ENCODE measurements at regions not wholly inside any gene's neighbourhood (a gene's known extent, or its start where the extent isn't known, plus 50 kb on each side); places are given as distances from the start of the nearest gene placed in this dataset.
"Not testable (repeated sequence)": the region's sequence is repeated elsewhere in the genome, so short reads cannot be mapped to it uniquely, and the experiment has no call there.

GRCh38 chr2:8138923-8139667 lies 542.8 kb upstream of the ID2 start:
- no peak for DNase-seq

DNA sequence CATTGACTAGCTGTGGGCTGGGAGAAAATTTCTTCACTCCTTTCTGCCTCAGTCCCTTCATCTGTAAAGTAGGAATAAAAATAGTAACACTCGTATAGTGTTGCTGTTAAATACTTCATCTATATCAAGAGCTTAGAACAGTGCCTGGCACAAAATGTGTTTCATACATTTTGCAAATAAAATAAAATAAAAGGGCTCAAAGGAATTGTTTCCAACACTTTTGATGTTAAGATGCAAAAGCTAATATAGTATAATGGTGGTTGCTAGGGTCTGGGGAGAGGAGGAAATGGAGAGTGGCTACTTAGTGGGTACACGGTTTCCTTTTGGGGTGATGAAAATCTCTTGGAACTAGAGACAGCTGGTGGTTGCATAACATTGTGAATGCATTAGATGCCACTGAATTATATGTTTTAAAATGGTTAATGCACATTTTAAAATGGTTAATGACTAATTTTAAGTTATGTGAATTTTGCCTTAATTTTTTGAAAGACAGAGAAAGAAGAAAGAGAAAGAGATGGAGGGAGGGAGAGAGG lies 542.1 kb upstream of the ID2 start:
- no peak for DNase-seq

DNA sequence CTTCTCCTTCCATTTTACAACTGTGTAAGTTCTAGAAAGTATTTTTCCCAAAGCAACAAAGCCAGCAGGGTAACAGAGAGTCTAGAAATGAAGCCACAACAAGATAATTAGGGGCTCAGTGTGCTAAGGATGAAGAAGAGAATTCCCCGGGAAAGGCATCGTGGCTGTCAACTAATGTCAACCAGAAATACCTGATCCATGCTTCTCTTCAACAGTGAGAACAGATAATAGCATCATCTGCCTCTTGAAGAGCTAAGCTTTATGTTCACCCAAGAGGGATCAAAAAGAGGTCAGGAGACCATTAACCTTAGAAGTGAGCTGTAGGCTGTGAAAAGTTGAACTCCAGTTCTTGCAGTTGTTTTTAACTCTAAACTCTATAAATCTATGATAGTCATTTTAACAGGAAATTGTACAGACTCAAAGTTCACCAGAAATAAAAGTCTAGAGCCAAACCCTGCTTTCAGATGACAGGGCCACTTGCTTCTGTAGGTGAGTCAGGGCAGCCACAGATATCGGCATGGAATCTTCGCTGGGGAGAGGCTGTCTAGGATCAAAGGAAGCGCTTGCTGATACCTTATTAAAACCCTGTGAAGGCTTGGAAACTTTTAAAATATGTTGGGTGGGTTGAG lies 540.7 kb upstream of the ID2 start:
- DNase-seq: no peak

DNA sequence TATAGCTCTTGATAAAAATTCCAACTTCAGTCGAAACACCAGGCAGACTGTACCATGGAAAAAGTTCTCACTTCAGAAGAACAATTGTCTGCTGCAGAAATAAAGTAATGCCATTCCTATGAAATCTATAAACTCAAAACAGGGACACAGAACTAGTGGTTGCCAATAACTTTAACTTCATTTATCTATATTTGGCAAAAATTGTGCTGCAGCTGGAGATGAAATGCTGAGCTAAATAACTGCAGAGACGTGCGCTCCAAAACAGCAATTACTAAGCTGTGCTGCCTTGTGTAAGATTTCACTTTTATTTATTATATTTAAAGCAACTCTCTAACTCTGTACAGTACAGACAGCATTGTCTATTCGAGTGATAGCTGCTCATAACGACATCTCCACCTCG lies 540.1 kb upstream of the ID2 start:
- DNase-seq: no peak

DNA sequence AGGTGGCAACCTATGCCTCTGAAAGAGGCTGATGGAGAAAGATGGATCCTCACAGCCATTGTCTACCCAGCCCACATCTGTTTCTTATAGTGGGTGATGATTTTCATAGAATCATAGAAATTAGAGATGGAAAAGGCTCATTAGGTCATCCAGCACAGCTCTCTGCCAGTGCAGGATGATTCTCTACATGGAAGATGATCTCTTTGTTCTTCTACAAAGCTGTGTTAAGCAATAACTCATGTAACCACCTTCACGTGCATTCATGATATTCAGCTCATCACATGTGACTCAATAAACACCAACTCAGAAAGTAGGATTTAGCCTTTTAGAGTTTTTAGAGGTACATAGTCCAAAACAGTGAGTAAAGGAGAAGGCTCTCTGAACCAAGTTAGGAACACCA lies 539.4 kb upstream of the ID2 start:
- no peak for DNase-seq

DNA sequence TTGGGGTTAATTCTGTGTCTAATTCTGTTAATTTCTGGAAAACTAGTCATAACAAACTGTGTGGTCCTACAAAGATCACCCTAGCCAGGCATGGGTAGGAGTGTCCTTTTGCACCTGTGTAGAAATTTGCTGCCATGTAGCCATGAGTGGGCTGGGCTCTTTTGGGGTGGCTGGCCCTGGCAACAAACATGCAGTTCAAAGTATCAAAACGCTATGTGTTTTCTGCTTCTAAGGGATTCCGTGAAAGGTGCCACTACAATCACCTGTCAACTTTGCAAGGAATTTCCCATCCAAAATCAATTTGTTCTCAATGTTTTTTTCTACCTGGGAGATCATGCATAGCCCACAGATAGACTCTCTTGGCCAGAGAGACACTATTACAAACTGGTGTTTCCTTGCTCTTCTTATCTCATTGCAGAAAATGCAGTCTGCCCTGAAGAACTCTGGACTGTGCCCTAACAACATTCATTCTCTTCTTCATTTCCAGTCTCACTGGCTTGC lies 537.7 kb upstream of the ID2 start:
- no peak for DNase-seq

GRCh38 chr2:8144785-8145184 lies 537.1 kb upstream of the ID2 start:
- DNase-seq: no peak

DNA sequence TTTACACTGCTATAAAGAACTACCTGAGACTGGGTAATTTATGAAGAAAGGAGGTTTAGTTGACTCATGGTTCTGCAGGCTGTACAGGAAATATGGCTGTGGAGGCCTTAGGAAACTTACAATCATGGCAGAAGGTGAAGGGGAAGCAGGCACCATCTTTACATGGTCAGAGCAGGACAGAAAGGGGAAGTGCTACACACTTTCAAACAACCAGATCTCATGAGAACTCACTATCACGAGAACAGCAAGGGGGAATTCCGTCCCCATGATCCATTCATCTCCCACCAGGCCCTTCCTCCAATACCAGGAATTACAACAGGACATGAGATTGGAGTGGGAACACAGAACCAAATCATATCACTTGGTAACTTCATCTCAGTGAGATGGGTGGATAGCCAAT lies 536.5 kb upstream of the ID2 start:
- DNase-seq: not testable (repeated sequence)

DNA sequence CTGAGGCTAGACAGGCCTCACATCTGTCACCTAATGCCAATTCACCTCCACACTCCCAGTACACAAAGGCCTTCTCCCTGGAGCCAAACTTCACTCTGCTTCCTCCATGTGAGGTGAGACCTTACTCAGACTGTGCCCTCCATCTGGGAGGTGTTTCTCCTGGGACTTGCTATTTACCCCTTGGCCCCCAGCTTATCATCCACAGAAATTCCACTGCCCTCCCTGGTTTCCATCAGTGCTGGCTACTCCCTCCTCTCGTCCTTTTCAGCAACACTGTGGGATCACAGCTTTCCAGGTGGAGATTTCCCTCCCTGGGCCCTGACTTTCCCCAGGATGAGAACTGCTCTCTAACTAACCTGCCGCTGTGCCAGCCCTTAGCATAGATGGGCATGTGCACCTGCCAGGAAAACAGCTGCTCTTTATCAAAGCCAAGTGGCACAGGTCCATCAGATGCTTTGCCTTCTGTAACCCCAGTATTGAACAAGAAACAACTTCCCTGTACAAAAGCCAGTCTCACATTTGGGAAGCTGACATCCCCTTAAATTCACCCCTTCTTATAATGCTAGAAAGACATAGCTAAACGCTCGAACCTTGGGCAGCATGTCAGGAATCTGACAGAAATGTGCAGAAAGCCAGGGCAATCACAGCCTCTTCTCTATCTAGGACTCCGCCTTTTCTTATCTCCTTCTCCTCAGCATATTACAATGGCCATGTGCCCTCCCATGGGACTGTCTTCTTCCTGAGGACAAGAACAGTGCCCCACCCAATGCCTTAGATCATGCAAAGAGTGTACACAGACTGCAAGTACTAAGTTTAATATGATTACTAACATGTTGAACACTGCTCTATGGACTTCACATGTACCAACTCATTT lies 535.5 kb upstream of the ID2 start:
- no peak for DNase-seq

GRCh38 chr2:8148260-8149006 lies 533.4 kb upstream of the ID2 start:
- DNase-seq: no peak

GRCh38 chr2:8149007-8149405 lies 532.9 kb upstream of the ID2 start:
- DNase-seq: no peak

DNA sequence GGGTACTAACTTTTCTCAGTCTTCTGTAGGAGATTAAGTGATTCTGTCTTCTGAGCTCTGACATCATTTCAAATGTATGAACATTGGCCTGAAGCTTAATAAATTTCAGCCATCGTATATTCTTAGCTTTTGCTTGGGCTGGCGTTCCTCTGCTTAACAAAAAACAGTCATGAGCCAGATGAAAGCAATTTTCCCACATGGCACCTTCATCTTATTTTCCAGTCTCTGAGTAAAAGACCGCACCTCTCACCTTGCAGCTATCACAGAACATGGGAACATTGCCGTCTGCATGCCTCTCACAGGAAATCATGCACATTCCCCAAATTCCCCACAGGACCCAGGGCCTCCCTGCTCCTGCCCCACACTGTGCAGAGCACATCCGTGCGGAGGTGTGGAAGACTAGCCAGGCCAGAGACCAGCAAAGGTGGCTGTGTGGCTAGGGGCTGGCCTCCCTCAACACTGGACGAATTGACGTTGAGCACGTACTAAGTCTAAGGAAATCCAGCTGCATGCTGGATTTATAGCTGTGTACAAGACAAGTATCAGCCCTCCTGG lies 531.8 kb upstream of the ID2 start:
- DNase-seq: no peak

- DNase-seq: no peak
These were observed 530.0 kb upstream of the ID2 start for GRCh38 chr2:8151888-8152287.

DNA sequence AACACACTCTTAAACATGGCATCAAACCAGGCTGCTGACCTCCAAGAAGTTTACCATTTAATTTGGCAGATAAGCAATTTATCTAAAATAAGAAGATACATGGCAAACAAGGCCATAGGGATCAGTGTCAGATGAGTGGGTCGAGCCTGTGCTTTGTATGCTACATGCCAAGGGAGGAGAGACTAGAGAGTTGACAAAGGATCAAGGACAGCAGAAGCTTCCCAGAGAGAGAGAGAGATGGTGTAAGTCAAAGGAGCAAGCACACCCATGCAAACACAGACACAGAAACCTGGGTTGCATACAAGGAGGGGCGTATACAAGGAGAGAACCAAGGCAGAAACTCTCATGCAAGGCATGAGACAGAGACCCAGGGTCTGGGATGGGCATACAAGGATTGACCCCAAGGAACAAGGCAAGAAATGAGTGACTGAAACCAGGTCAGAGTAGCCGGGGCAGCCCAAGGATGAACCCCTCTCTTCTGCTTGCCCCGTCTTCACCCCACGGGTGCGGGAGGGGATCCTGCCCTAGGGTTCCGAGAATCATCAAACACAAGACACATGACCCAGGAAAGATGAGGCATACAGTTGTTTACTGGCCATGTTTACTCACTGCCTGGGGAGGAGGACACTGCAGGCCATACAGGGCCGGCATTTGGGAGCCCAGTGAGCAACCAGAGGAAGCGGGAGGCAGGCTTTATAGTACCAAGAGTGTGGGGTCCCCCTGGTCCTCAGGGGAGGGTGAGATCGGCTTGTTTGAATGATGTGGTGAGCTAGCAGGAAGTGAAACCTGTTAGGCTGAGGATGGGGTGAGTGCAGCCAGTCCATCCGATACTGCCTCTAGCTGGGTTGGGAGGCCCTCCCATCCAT lies 529.2 kb upstream of the ID2 start:
- DNase-seq: no peak

DNA sequence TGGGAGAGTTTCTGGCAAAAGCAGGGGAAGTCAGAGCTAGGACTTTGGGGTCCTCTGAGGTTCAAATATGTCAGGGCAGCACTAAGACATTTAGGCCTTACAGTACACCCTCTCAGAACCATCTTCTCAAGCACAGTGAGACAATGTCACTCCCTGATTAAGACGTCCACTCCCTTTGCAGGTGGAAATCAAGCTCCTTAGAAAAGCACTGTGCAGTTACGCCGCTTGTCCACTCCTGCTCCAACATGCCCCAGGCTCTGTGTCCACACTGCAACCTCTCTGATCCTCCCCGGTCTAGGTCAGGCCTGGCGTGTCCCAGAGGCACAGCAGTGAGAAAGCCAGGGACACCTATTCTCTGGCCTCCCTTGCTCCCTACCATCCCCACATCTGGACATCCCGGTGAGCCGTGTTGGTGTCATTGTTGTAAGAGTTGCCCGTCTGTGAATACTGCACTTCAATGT lies 528.6 kb upstream of the ID2 start:
- DNase-seq: no peak

DNA sequence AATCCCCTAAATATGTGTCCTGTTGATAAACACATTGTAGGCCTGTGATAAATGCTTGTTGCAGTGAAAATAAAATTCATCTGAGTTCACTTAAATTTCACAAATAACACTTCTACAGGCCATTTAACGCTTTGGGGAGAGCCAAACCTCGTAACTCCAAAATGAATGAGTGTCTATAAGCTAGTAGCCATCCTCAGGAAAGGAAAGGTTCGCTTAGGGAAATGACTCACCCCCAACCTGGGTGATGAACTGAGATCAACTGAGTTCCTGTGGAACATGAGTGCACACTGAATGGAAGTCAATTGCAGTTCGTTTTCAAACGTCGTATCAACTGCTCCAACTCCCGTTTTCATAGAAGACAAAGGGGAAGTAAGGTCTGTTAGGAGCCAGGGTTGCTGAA lies 527.6 kb upstream of the ID2 start:
- DNase-seq: no peak

GRCh38 chr2:8154936-8155335 lies 526.9 kb upstream of the ID2 start:
- no peak for DNase-seq

DNA sequence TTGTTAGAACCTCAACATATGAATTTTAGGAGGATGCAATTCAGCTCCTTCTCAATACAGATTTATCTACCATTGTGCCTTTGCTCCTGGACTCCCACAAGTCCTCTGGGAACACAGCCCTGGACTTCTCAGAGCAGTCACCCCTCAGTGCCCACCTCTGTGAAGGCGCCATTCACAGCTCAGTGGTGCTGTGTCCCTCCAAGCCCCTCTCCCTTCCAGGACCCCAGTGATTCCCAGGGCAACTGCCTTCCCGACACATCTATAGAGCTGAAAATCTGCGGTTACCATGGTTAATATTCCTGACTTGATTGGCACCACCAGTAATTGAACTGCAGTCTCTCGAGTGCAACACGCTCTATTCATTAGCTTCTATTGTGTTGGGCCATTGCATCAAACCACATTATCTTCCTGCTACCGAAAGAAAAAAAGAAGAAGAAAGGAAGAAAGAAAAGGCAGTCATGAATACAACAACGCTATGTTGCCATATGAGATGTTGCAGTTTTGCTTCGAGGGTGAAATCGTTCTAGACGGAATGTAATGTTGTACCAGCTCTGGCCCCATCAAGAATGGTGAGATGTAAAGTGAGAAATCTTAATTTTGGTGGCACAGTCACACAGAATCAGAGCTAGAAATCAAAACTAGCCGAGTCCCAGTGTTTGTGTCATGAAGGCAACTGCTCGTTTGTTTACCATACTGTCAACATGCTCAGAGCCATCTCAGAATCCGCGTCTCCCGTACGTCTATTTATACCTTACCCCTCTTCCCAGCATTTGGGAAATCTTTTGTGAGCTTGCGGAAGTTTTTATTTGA lies 524.0 kb upstream of the ID2 start:
- DNase-seq: no peak

DNA sequence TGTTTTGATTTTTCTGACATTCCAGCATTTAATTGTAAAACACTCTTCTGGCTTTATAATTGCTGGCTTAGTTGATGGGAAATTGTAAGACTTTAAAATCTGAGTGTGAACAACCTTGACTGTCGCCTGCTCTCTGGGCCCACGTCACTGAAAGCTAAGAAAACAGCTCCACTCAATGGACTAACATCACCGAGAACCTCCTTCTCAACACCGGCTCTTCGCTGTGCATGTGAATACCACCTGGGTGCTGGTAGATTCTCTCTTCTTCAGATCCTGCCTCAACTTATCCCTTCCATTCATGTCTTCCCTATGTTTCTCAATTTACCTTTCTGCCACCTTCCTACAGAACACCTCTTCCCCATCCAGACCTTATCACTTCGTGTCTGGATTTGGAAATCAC lies 523.1 kb upstream of the ID2 start:
- DNase-seq: no peak

GRCh38 chr2:8159211-8159965 lies 522.5 kb upstream of the ID2 start:
- DNase-seq: no peak

Measured in NCI-H2227 treated with DMSO at 0.1 percent for 48 hours (cell line).